Fibroblast of lung (primary cell): ENCODE measurements at regions not wholly inside any gene's neighbourhood (a gene's known extent, or its start where the extent isn't known, plus 50 kb on each side); places are given as distances from the start of the nearest gene placed in this dataset.
"Not testable (repeated sequence)": the region's sequence is repeated elsewhere in the genome, so short reads cannot be mapped to it uniquely, and the experiment has no call there.

Source experiments
- DNase-seq, 2 donors: peaks; one replicate each; pipeline versions ENCODE4 v3.0.0 to v3.0.0-alpha.2; 2010; ENCODE audit warnings: low read depth in 2 of 2
- H2AFZ ChIP-seq: 2 replicates; pipeline ENCODE4 v1.5.1; 2012; ENCODE audit warnings: low read length, control low read depth, inconsistent platforms
- H3K27ac ChIP-seq: 2 replicates; pipeline ENCODE4 v1.5.1; 2011; ENCODE audit warnings: low read length, control low read depth; ENCODE audit not compliant: insufficient read depth
- H3K27me3 ChIP-seq: 2 replicates; pipeline ENCODE4 v1.5.1; 2011; ENCODE audit warnings: mild to moderate bottlenecking, low read length; ENCODE audit not compliant: control insufficient read depth, insufficient read depth
- H3K36me3 ChIP-seq: 2 replicates; pipeline ENCODE4 v1.5.1; 2011; ENCODE audit warnings: low read length; ENCODE audit not compliant: control insufficient read depth, insufficient read depth
- H3K4me1 ChIP-seq: 2 replicates; pipeline ENCODE4 v1.5.1; 2011; ENCODE audit warnings: low read length; ENCODE audit not compliant: control insufficient read depth, insufficient read depth; ENCODE audit errors: extremely low read depth
- H3K4me2 ChIP-seq: 2 replicates; pipeline ENCODE4 v1.5.1; 2011; ENCODE audit warnings: low read length, control low read depth; ENCODE audit not compliant: insufficient read depth; ENCODE audit errors: extremely low read depth
- H3K4me3 ChIP-seq, 4 experiments: fragments of 200-600 bp in 1 of 4; sonication (generic) in 1 of 4; replicated peaks in 1 of 4; 2 replicates each; pipeline ENCODE4 v1.5.1; 2011 to 2016; ENCODE audit warnings: low read length in 4 of 4, low read depth in 3 of 4, mild to moderate bottlenecking in 3 of 4, control low read depth in 2 of 4, inconsistent platforms in 1 of 4, mixed read lengths in 1 of 4; ENCODE audit not compliant: insufficient read depth in 1 of 4; ENCODE audit errors: control extremely low read depth in 1 of 4
- H3K79me2 ChIP-seq: 2 replicates; pipeline ENCODE4 v1.5.1; 2012; ENCODE audit warnings: mild to moderate bottlenecking, low read length, inconsistent platforms; ENCODE audit not compliant: control insufficient read depth, insufficient read depth
- H3K9ac ChIP-seq: 2 replicates; pipeline ENCODE4 v1.5.1; 2011; ENCODE audit warnings: mild to moderate bottlenecking, low read length, control low read depth; ENCODE audit not compliant: insufficient read depth
- H3K9me3 ChIP-seq: 2 replicates; pipeline ENCODE4 v1.5.1; 2012; ENCODE audit warnings: low read depth, low read length; ENCODE audit not compliant: control insufficient read depth, insufficient read depth
- H4K20me1 ChIP-seq: 2 replicates; pipeline ENCODE4 v1.5.1; 2011; ENCODE audit warnings: low read length; ENCODE audit not compliant: control insufficient read depth, insufficient read depth; ENCODE audit errors: extremely low read depth
- CTCF ChIP-seq, 2 donors: IDR thresholded peaks in 1 of 2; conservative IDR thresholded peaks in 1 of 2; 1 replicate in 1 of 2; 2 replicates in 1 of 2; pipeline ENCODE4 v1.5.1; 2011 to 2012; ENCODE audit warnings: low read length in 2 of 2, control low read depth in 1 of 2, inconsistent platforms in 1 of 2, low read depth in 1 of 2, mild to moderate bottlenecking in 1 of 2
- EZH2 ChIP-seq: IDR thresholded peaks from 2 replicates; pipeline ENCODE4 v1.5.1; 2012; ENCODE audit warnings: low read length, control low read depth, mild to moderate bottlenecking; ENCODE audit errors: missing control alignments

DNA sequence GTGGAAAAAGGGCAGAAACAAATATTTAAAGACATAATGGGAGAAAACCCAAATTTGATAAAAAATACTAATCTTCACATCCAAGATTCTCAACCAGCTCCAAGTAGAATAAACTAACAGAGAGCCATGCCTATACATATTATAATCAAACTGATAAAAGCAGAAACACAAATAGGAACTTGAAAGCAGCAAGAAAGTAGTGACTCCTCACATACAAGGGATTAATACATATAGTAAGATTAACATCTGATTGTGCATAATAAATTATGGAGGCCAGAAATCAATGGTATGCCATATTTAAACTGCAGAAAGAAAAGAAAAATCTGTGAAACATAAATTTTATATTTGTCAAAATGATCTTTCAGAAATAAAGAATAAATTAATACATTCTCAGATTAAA is 454.3 kb upstream of the PCDH10 start:
- Histone ChIP-seq H4K20me1 (no peaks in the 10 kb centered on the region), H3K4me1 (no peaks in the 10 kb centered on the region), H3K9ac (no peak overlapping the region), H3K9me3 (no peaks in the 10 kb centered on the region), H3K27ac (no peak overlapping the region), H3K27me3 (no peaks in the 10 kb centered on the region), H3K79me2 (no peaks in the 10 kb centered on the region), H3K4me3 (no peak overlapping the region), H3K4me2 (no peak overlapping the region), H2AFZ (no peak overlapping the region), H3K36me3 (no peaks in the 10 kb centered on the region)
- TF ChIP-seq EZH2, result no peak
- no peak for TF ChIP-seq CTCF (conservative IDR thresholded peaks at IDR 0.05 in 1 of 2, IDR thresholded peaks at IDR 0.05 in 1 of 2; ENCODE audit: low read depth in 1 of 2, low read length in 2 of 2)
- no peak for DNase-seq

DNA sequence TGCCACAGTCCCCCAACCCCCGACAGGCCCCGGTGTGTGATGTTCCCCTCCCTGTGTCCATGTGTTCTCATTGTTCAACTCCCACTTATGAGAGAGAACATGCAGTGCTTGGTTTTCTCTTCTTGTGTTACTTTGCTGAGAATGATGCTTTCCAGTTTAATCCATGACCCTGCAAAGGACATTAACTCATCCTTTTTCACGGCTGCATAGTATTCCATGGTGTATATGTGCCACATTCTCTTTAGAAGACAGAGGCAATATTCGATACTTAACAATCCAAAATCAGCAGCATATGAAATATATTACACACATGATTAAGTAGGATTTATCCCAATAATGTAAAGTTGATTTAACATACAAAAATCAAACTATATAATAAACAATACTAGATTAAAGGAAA is 451.6 kb upstream of the PCDH10 start:
- not testable (repeated sequence) for H3K36me3 ChIP-seq, H3K27me3 ChIP-seq, H4K20me1 ChIP-seq, H3K9ac ChIP-seq, H2AFZ ChIP-seq, H3K27ac ChIP-seq, H3K79me2 ChIP-seq, H3K4me3 ChIP-seq, H3K9me3 ChIP-seq, H3K4me2 ChIP-seq, H3K4me1 ChIP-seq, DNase-seq

GRCh38 chr4:132707955-132708354 is 441.1 kb upstream of the PCDH10 start:
- TF ChIP-seq CTCF (conservative IDR thresholded peaks at IDR 0.05 in 1 of 2, IDR thresholded peaks at IDR 0.05 in 1 of 2; ENCODE audit: low read depth in 1 of 2, low read length in 2 of 2) (no peak), EZH2 (no peak)
- Histone ChIP-seq H3K36me3 (no peaks in the 10 kb centered on the region), H3K9me3 (no peaks in the 10 kb centered on the region), H3K4me2 (no peak overlapping the region), H3K79me2 (no peaks in the 10 kb centered on the region), H3K4me3 (no peak overlapping the region), H4K20me1 (no peaks in the 10 kb centered on the region), H3K9ac (no peak overlapping the region), H3K27me3 (no peaks in the 10 kb centered on the region), H2AFZ (no peak overlapping the region), H3K4me1 (no peaks in the 10 kb centered on the region), H3K27ac (no peak overlapping the region)
- DNase-seq, result no peak

DNA sequence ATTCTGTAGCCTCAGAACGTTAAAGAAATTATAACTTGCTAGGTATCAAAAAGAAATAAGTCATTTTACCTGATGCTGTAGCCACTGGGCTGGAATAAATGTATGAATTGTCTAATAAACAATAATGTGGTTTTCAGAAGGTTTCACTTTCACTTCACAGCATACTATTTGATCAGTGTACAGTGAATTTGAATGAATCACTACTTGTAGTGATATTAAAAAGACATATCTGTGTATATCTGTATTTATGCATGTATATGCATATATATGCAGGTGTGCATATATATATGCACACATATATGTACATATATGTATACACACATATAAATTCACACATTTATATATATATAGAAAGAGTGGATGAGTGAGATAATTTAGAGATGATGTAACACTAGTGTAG is 440.0 kb upstream of the PCDH10 start:
- no peaks in the 10 kb centered on the region for H3K27me3 ChIP-seq
- no peak overlapping the region for H3K9ac ChIP-seq
- H3K4me1 ChIP-seq, result no peaks in the 10 kb centered on the region
- H3K36me3 ChIP-seq, result no peaks in the 10 kb centered on the region
- H2AFZ ChIP-seq, result no peak overlapping the region
- H3K27ac ChIP-seq, result no peak overlapping the region
- H3K9me3 ChIP-seq, result no peaks in the 10 kb centered on the region
- no peaks in the 10 kb centered on the region for H3K79me2 ChIP-seq
- no peak overlapping the region for H3K4me3 ChIP-seq
- no peak overlapping the region for H3K4me2 ChIP-seq
- H4K20me1 ChIP-seq, result no peaks in the 10 kb centered on the region
- DNase-seq, result no peak
- TF ChIP-seq EZH2 (no peak), CTCF (conservative IDR thresholded peaks at IDR 0.05 in 1 of 2, IDR thresholded peaks at IDR 0.05 in 1 of 2; ENCODE audit: low read depth in 1 of 2, low read length in 2 of 2) (no peak)
